ENCODE measurements at regions not wholly inside any gene's neighbourhood (a gene's known extent, or its start where the extent isn't known, plus 50 kb on each side); places are given as distances from the start of the nearest gene placed in this dataset.

- H3K4me3 ChIP-seq (ENCODE audit: low read length): no peak overlapping the region
- H3K4me2 ChIP-seq (ENCODE audit: low read length): no peak overlapping the region
- no peak overlapping the region for H3K27ac ChIP-seq (ENCODE audit: low read length)
- no peaks in the 10 kb centered on the region for H3K36me3 ChIP-seq (ENCODE audit: insufficient read depth, low read length)
- no peaks in the 10 kb centered on the region for H3K79me2 ChIP-seq (replicated peaks; ENCODE audit: insufficient read depth, low read length)
- no peaks in the 10 kb centered on the region for H3K27me3 ChIP-seq (ENCODE audit: insufficient read depth, low read depth, low read length)
- H3K9me2 ChIP-seq (ENCODE audit: insufficient read depth, low read length): no peaks in the 10 kb centered on the region
- H2AFZ ChIP-seq (ENCODE audit: low read depth, low read length): no peak overlapping the region
- H3K9ac ChIP-seq (ENCODE audit: low read length): no peak overlapping the region
- no peaks in the 10 kb centered on the region for H4K20me1 ChIP-seq (ENCODE audit: insufficient read depth)
- H3F3A ChIP-seq (ENCODE audit: insufficient read depth, low read length, poor library complexity, severe bottlenecking): no peaks in the 10 kb centered on the region
- no peak for TF ChIP-seq REST (IDR thresholded peaks at IDR 0.05; ENCODE audit: borderline replicate concordance)
- no peak for TF ChIP-seq SMC3 (conservative IDR thresholded peaks at IDR 0.05; ENCODE audit: poor library complexity)
- TF ChIP-seq CTCF (IDR thresholded peaks at IDR 0.05; ENCODE audit: poor library complexity, severe bottlenecking): no peak
- TF ChIP-seq EZH2 (IDR thresholded peaks at IDR 0.05; ENCODE audit: borderline replicate concordance, insufficient read depth, low read length, poor library complexity, severe bottlenecking): no peak
- TF ChIP-seq EP300 (conservative IDR thresholded peaks at IDR 0.05; ENCODE audit: poor library complexity, severe bottlenecking): no peak
- no peak for TF ChIP-seq RAD21 (conservative IDR thresholded peaks at IDR 0.05)
- no peak for TF ChIP-seq MXI1 (conservative IDR thresholded peaks at IDR 0.05; ENCODE audit: poor library complexity, severe bottlenecking)
- no peak for TF ChIP-seq POLR2AphosphoS5 (IDR thresholded peaks at IDR 0.05)
- TF ChIP-seq TAF1 (IDR thresholded peaks at IDR 0.05; ENCODE audit: low read depth): no peak
- no peaks in the 10 kb centered on the region for H3K9me3 ChIP-seq (ENCODE audit: low read length)
Measured at GRCh38 chr9:89878687-89879086, 273.9 kb downstream of the GADD45G start.

- Histone ChIP-seq H4K20me1 (ENCODE audit: insufficient read depth) (no peaks in the 10 kb centered on the region), H3K9me3 (ENCODE audit: low read length) (no peaks in the 10 kb centered on the region), H3K27me3 (ENCODE audit: insufficient read depth, low read depth, low read length) (no peaks in the 10 kb centered on the region), H3K79me2 (replicated peaks; ENCODE audit: insufficient read depth, low read length) (no peaks in the 10 kb centered on the region), H3K4me2 (ENCODE audit: low read length) (no peak overlapping the region), H3K9me2 (ENCODE audit: insufficient read depth, low read length) (no peaks in the 10 kb centered on the region), H3F3A (ENCODE audit: insufficient read depth, low read length, poor library complexity, severe bottlenecking) (no peaks in the 10 kb centered on the region), H3K4me3 (ENCODE audit: low read length) (no peak overlapping the region), H3K36me3 (ENCODE audit: insufficient read depth, low read length) (no peaks in the 10 kb centered on the region), H3K27ac (ENCODE audit: low read length) (no peak overlapping the region), H3K9ac (ENCODE audit: low read length) (no peak overlapping the region), H2AFZ (ENCODE audit: low read depth, low read length) (no peak overlapping the region)
- TF ChIP-seq CTCF (IDR thresholded peaks at IDR 0.05; ENCODE audit: poor library complexity, severe bottlenecking): no peak
- TF ChIP-seq EZH2 (IDR thresholded peaks at IDR 0.05; ENCODE audit: borderline replicate concordance, insufficient read depth, low read length, poor library complexity, severe bottlenecking): no peak
- TF ChIP-seq EP300 (conservative IDR thresholded peaks at IDR 0.05; ENCODE audit: poor library complexity, severe bottlenecking): no peak
- TF ChIP-seq REST (IDR thresholded peaks at IDR 0.05; ENCODE audit: borderline replicate concordance): no peak
- TF ChIP-seq POLR2AphosphoS5 (IDR thresholded peaks at IDR 0.05): no peak
- TF ChIP-seq TAF1 (IDR thresholded peaks at IDR 0.05; ENCODE audit: low read depth): no peak
- TF ChIP-seq MXI1 (conservative IDR thresholded peaks at IDR 0.05; ENCODE audit: poor library complexity, severe bottlenecking): no peak
- no peak for TF ChIP-seq SMC3 (conservative IDR thresholded peaks at IDR 0.05; ENCODE audit: poor library complexity)
- no peak for TF ChIP-seq RAD21 (conservative IDR thresholded peaks at IDR 0.05)
Measured at GRCh38 chr9:89879276-89879675, 274.5 kb downstream of the GADD45G start.
